ENCODE measurements at regions not wholly inside any gene's neighbourhood (a gene's known extent, or its start where the extent isn't known, plus 50 kb on each side); places are given as distances from the start of the nearest gene placed in this dataset.

GRCh38 chr10:124184208-124184830, 90.9 kb upstream of the CHST15 start:
- no peak for DNase-seq (ENCODE audit: low read depth, low spot score)

DNA sequence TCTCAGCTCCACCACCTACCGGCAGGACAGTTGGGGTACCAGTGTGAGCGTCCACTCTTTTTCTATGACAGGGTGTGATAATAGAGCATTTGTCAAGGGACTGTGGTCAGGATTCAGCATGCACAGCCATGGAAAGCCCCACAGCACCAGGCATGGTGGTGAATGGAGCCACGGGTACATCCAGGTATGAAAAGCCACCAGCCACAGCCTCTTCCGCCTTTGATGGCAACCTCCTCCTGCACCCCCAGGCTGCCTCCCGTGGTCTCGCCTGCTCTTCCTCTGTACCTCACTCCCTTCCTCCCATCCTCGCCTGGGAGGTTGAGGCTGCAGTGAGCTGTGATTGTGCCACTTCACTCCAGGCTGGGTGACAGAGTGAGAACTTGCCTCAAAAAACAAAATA, 90.2 kb upstream of the CHST15 start:
- DNase-seq (ENCODE audit: low read depth, low spot score): no peak

- DNase-seq (ENCODE audit: low read depth, low spot score): no peak
Measured at GRCh38 chr10:124182088-124182541, 88.7 kb upstream of the CHST15 start.

DNA sequence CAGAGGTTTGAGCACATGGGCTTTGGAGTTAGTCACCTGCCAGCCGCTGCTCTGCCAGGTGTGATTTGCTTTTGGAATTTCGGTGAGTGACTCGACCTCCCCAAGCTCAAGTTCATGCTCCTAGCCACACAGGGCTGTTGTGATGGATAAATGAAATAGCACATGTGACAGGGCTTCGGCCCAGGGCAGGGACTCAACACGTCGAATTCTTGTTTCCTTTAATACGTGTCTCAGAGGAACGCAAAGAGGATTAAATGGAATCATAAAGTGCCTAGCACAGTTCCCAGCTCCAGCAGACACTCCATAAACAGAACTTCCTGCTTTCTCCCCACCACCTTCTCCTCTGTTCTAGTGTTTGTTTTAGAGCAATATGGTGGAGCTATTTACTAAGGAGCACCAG, 88.3 kb upstream of the CHST15 start:
- no peak for DNase-seq (ENCODE audit: low read depth, low spot score)

- DNase-seq (ENCODE audit: low read depth, low spot score): no peak
Measured at GRCh38 chr10:124180947-124181549, 87.7 kb upstream of the CHST15 start.

- no peak for DNase-seq (ENCODE audit: low read depth, low spot score)
Measured at GRCh38 chr10:124180044-124180745, 86.8 kb upstream of the CHST15 start.

DNA sequence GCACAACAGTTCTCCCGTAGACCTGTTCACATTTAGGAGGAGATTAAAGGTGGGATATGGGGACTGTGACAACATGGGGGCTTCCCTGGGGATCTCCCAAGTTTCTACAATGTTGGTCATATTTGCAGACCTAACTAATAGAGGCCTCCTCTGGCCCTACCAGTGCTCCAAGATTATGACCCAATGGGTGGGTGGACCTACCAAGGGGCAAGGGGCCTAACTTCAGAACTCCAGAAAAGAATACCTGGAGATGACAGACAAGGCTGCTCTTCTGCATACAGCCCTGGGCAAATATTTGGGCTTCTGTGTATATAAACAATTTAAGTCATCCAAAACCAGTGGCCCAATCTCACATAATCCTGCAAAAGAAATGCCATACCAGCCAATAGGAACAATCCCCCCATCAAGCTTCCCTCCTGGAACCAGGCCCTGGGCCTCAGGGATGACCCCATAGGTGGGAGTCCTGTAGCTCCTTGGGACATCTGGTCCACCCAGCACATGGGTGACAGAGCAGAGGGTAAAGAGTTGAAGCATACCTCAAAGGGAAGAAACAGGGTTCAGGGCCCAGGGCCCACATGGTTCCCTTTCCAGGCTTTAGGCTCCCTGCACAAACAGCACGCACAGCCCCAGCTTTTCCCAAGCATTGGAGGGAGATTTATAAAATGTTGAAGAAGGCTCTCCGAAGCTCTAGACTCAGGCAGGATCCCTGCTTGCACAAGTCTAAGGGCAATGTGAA, 86.1 kb upstream of the CHST15 start:
- DNase-seq (ENCODE audit: low read depth, low spot score): no peak

DNA sequence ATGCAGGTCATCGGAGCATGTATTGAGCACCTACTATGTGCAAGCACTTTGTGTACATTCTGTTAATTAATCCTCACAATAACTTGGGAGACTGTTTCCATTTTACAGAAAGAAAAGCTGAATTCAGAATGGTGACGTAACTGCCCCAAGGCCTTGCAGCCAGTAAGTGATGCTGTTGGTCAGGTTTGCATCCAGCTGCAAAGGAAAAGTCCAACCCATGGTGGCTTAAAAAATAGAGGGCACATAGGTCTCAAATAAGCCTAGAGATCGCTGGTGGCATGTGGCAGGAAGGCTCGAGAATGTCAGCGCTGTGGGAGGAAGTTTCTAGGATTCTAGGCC, 83.8 kb upstream of the CHST15 start:
- DNase-seq (ENCODE audit: low read depth, low spot score): no peak

- no peak for DNase-seq (ENCODE audit: low read depth, low spot score)
Measured at GRCh38 chr10:124176349-124177179, 83.2 kb upstream of the CHST15 start.

GRCh38 chr10:124175701-124176348, 82.4 kb upstream of the CHST15 start:
- DNase-seq (ENCODE audit: low read depth, low spot score): no peak

- DNase-seq (ENCODE audit: low read depth, low spot score): no peak
Measured at GRCh38 chr10:124174673-124175645, 81.6 kb upstream of the CHST15 start.

DNA sequence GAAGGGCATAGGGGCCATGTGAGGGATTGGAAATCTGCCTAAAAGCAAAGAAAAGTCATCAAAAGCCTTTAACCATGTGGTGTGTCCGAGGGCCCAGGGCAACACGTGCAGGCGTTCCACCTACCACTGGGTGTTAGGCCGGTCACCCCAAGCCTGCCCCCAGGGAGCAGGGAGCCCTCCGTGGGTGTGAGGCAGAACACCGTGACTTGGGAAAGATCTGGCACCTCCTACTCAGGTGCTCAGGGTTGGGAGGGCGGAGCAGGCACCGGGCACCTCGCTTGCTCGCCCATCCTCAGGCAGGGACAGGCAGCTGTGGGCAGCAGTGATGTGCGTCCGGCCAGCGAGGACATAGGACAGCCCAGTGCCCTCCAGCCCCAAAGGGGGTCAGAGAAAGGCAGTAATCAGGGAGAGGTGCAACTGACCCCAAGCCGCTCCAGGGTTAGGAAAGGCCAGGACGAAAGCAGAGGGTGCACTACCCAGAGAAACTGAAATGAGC, 80.7 kb upstream of the CHST15 start:
- DNase-seq (ENCODE audit: low read depth, low spot score): no peak

DNA sequence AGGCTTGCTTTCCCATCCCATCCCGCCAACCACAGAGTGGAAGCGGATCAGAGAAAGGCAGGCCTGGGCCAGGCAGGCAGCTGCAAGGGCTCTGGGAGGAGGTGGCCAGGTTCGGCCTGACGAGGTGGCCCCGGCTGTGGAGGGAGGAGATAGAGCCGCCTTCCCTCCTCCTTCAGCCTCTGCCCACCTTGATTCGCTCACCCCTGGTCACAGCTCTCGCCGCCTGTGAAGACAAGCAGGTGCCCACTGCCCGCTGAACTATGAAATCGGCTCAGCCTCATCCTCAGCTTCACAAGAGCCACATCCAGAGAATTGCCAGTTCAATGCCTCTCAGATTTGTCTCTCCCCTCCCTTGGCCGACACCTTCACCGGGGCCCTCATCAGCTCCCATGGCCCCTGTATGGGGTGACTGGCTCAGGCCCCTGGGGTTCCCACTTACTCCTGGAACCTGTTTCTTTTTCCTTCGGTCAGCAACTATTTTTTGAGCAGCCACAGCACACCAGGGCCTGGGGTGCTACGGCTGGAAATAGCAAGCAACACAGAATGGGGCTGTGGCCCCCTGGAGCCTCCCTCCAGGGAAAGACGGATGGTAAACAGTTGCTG, 80.0 kb upstream of the CHST15 start:
- DNase-seq (ENCODE audit: low read depth, low spot score): no peak

DNA sequence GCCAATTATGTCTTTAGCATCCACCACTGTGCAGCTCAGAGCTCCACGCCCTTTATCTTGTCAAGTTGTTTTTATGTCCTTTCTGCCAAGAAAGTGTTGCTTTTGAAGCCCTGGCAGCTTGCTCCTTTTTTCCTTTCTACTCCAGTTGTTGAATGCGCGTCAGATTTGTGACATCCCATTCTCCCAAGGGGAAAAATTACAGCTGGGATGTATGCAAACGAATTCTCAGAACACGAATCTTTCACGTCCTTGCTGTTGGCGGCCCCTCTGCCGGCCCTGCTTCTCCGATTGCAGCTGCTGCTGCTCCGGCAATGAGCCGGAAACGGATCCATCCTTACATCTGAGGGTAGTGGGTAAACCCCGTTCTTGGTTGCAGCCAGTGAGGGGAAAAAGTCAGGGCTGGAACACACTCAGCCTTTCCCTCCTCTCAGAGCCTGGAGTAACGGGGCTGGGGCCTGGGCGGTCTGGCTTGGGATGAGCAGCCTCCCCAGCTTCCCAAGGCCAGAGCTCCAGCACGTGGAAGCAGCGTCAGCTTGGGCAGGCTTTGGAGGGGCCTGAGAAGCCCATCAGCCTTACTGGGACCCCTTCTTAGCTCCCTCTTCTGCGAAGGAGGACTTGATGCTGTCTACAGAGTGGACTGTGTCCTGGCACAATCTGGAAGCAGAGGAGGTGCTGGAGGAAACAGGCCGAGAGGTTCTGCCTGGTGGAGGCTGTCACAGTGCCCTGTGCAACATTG, 79.0 kb upstream of the CHST15 start:
- no peak for DNase-seq (ENCODE audit: low read depth, low spot score)

- no peak for DNase-seq (ENCODE audit: low read depth, low spot score)
Measured at GRCh38 chr10:124171561-124171960, 78.2 kb upstream of the CHST15 start.

DNA sequence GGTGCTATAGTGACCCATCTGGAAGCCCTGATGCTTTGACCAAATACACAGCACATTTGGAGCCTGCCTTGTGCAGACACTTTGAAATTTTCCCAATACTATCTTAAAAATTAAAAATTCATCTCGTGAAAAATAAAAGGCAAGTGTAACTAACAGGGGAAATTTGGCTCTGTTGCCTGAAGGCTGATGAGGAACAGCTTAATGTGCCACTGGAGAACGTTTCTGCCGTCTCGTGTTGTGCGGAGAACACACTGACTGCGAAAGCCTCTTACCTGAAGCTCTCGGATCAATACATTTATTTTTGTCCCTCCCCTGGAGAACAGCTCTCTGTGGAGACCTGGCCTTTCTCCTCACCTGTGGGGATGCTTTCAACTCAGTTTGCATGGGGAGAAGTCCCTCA, 77.2 kb upstream of the CHST15 start:
- DNase-seq (ENCODE audit: low read depth, low spot score): no peak

DNA sequence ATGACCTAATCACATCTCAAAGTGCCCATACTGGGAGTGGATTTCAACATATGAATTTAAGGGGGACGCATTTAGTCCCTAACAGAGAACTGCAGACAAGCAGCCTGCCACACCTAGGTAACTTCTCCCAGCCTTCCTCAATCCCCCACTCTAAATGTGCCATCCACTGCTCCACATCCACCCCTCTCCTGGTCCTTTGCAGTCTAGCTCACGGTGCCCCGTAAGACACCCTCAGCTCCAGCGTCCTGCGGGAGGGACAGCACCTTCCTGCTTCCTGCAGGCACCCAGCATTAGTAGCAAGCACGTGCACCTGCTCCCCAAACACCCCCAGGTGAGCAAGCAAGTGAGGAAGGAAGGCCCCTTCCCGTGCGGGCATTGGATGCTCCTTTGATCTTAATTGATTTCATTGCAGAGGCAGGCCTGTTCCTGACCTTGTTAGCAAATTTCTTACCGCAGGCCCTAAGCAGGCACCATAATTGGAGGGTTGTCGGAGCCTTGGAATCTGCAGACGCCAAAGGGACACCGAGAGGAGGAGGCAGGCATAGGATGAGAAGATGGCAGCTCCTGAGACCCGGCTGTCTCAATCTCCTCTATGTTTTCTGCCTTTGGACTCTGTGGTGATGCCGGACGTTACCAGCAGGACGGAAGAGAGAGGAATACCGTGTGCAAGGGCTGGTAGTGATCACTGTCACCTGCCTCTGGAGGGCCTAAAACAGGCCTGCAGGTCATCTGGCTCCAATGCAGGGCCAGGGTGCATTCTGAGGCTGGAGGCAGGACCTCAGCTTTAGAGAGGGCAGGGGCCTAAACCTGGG, 75.8 kb upstream of the CHST15 start:
- no peak for DNase-seq (ENCODE audit: low read depth, low spot score)

- no peak for DNase-seq (ENCODE audit: low read depth, low spot score)
Measured at GRCh38 chr10:124168581-124168980, 75.2 kb upstream of the CHST15 start.

All from activated CD4-positive, CD25-positive, alpha-beta regulatory T cell treated with anti-CD3 and anti-CD28 coated beads, Interleukin-2, amount 50 U/mL, for 16 hours (primary cell).